ENCODE measurements at regions not wholly inside any gene's neighbourhood (a gene's known extent, or its start where the extent isn't known, plus 50 kb on each side); places are given as distances from the start of the nearest gene placed in this dataset.

- no peak for TF ChIP-seq ZNF462 (CRISPR knock-in tag; IDR thresholded peaks at IDR 0.05)
Measured at GRCh38 chr13:83009987-83010386, 872.3 kb downstream of the SLITRK1 start (continued).

DNA sequence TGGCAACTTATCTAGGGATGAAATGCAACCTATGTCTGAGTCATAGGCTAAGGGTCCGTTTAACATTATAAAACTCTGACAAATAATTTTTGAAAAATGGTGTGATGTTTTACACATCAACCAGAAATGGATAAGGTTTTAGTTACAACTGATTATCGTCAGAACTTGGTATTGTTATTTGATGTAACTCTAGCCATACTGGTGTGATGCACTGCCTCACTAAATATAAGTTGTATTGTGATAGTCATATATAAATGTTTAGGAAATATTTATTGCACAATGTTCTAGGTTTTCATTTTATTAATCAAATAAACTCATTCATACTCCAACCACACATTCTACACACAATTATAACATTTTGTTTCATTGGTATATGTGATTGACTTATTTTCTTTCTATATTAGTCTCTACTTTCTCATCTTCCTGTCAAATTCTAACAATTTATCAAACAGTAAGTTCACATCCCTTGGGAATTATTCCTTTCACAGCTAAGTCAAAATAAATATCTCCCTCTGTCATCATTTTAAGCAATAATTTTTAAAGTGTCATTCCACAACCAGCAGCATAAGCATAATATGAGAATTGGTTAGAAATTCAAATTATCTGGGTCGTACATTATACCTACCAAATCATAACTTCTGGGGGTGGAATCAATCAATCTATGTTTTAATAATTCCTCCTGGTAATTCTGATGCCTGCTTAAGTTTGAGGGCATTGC, 873.9 kb downstream of the SLITRK1 start:
- Histone ChIP-seq H3K27ac (ENCODE audit: low read depth) (no peak overlapping the region), H3K4me1 (ENCODE audit: insufficient read depth) (no peaks in the 10 kb centered on the region), H3K4me3 (no peak overlapping the region), H4K20me1 (replicated peaks; ENCODE audit: insufficient read depth) (no peaks in the 10 kb centered on the region), H3K36me3 (ENCODE audit: insufficient read depth) (no peaks in the 10 kb centered on the region), H2AFZ (no peak overlapping the region), H3K4me2 (no peak overlapping the region), H3F3A (replicated peaks; ENCODE audit: low read depth) (no peaks in the 10 kb centered on the region), H3K79me2 (replicated peaks; ENCODE audit: insufficient read depth) (no peaks in the 10 kb centered on the region), H3K27me3 (ENCODE audit: insufficient read depth) (no peaks in the 10 kb centered on the region), H3K9me2 (ENCODE audit: insufficient read depth) (0 out of 2 replicates have a peak, but pooled peaks cover 2% of the 10 kb centered on the region)
- Mint-ChIP-seq H3K27ac (no peak overlapping the region), H3K27me3 (ENCODE audit: insufficient read depth, low read depth, poor library complexity) (no peaks in the 10 kb centered on the region), H3K36me3 (ENCODE audit: low read depth) (no peaks in the 10 kb centered on the region), H3K9me3 (no peaks in the 10 kb centered on the region), H3K4me1 (no peaks in the 10 kb centered on the region), H3K4me3 (no peak overlapping the region)
- DNase-seq (ENCODE audit: low spot score) (no peak), ATAC-seq (no peak)
- no peak for TF ChIP-seq ETS1 (IDR thresholded peaks at IDR 0.05)
- no peak for TF ChIP-seq CTCF (conservative IDR thresholded peaks at IDR 0.05; ENCODE audit: low read depth in 2 of 2)
- TF ChIP-seq ZNF331 (CRISPR knock-in tag; IDR thresholded peaks at IDR 0.05; ENCODE audit: low read depth), result no peak
- TF ChIP-seq JUNB (IDR thresholded peaks at IDR 0.05; ENCODE audit: unreplicated experiment), result no peak
- no peak for TF ChIP-seq NANOG (IDR thresholded peaks at IDR 0.05; ENCODE audit: borderline replicate concordance)
- no peak for TF ChIP-seq EZH2phosphoT487 (IDR thresholded peaks at IDR 0.05; ENCODE audit: unreplicated experiment)
- no peak for TF ChIP-seq STAT1 (IDR thresholded peaks at IDR 0.05; ENCODE audit: unreplicated experiment)
- TF ChIP-seq REST (IDR thresholded peaks at IDR 0.05; ENCODE audit: unreplicated experiment), result no peak
- TF ChIP-seq ZNF114 (CRISPR knock-in tag; IDR thresholded peaks at IDR 0.05), result no peak
